Iris pigment epithelial cell (primary cell): ENCODE measurements at regions not wholly inside any gene's neighbourhood (a gene's known extent, or its start where the extent isn't known, plus 50 kb on each side); places are given as distances from the start of the nearest gene placed in this dataset.

ENCODE experiments used
- DNase-seq: peaks from one replicate; pipeline ENCODE4 v3.0.0-alpha.2; 2011; ENCODE audit warnings: low read depth

GRCh38 chr11:112465433-112466024 is 204.9 kb upstream of the PLET1 start:
- no peak for DNase-seq

DNA sequence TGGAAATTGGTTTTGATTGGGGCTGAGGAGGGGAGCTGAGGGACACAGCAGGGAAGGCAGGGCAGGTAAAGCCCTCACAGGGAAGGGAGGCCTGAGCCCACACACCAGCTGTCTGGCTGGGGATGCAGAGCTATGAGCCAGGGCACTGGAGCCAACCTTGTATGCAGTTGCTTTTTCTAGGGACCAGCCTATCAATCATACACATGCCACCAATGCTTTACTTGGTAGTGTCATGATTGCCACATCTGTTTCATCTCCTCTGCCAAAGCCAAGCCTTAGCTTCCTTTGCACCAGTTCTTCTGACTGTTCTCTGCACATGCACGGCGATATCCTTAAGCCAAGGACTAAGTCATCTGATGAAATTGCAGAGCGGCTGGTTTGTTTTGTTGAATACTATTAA is 207.1 kb upstream of the PLET1 start:
- no peak for DNase-seq

DNA sequence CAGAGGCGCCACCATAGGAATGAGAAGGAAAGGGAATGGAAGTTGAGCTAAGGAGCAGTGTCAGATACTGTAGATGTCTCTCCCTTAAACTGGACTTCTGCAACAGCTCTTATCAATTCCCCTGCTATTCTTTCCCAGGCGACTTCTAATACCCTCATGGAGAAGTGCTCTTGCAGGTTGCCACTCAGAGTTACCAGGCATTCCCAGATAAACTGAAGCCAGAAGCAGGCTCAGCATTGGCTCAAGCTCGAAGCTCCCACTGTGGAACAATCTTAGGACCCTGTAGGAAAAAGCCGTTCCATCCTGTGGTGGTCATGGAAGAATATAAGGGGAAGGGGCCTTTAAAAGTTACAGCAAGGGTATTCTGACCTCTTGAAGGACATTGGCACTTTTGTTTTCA is 208.7 kb upstream of the PLET1 start:
- no peak for DNase-seq

DNA sequence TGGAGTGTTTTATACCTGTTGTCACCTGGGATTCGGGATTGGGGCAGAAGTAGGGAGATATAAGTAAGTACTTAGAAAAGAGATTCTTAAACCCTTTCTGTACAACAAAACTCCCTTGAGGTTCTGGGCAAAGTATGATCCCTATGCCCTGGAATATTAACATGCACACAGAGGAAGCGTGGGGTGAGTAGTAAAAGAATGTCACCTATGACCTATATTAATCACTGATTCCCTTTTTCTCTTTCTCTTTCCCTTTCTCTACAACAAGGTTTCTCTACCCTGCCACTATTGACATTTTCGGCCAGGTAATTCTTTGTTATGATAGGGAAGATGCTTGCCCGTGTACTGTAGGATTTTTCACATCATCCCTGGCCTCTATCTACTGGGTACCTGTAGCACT is 209.7 kb upstream of the PLET1 start:
- DNase-seq = peak; percentile 23

- no peak for DNase-seq
These were observed 211.1 kb upstream of the PLET1 start for GRCh38 chr11:112471731-112472130.

DNA sequence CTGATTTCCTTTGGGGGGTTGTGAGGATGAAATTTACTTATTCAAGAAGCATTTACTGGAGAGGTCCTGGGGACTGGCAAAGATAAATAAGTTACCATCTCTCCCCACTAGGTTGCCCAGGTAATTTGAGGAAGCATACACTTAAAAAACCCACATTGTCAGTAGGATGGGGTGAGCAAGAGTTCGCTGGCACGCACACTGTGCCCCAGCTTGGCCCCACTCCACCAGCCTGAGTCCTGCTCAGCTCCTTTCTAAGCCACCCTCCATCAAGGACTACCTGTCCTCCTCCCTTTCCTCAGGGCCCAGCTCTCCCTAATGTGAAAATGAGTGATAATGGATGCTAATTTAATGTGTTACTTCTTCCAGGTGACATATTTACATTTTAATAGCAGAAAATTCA is 216.5 kb upstream of the PLET1 start:
- DNase-seq = no peak

DNA sequence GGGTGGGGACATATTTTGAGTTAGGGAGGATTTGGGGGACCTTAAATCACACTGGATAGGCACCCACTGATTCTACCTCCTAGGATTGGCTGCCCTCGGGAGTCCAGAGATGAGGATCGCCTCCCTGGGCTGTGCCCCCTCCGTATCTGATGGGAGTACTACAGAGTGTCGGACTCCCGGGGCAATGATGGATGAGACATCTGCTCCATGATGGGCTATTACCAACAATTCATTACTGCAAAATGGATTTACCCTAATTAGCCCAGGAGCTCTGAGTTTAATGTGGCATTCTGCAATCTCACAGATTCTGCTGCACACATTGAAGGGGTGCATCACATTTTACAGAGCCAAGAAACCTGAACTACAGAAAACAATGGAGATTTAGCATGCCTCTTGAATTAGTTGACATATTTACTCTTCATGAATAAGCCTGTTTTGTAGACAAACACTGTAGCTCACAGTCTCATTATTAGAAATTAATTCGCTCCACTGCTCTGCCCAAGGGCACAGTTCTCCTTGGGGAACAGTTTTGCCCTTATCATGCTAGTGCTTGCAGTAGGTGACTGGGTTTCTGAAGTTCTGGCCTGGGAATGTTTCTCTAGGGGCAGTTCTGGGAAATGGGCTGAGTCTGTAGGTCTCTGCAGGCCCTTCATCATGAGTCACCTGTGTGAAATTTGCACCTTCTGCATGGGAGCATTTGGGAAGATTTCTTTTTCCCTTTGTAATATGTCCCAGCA is 217.1 kb upstream of the PLET1 start:
- DNase-seq = no peak

GRCh38 chr11:112478806-112479205 is 218.1 kb upstream of the PLET1 start:
- DNase-seq = no peak

DNA sequence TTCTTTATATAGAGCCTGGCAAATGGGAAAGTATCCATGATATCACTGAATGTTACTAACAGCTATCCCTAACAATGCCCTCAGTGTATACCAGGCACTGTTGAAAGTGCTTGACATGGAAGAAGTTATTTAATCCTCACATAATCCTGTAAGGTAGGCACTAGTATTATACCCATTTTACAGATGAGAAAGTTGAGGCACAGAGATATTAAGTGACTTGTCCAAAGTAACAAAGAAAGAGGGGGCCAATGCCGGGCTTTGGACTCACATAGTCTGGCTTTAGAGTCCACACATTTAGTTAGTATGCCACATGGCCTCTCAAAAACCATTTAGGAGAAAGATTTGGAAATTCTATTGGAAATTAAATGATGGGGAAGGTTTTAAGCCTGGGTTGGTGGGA is 220.8 kb upstream of the PLET1 start:
- DNase-seq = no peak

DNA sequence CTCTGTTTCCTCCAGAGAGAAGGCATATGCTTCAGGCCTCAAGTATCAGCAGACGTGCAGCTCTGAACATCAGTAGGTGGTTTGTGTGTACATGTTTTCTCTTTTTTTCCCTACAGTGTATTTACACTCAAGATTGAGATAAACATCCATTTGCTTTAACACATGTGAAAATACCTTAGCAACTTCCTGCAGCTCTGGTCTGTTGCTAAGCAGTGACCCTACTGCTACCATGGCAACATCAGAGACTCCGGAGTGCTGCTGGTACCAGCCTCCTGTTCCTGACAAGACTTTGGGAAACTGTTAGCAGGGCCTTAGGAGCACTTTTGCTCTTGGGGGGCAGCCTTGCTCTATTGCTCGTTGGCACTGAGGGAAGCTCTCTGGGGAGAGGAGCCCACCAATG is 221.2 kb upstream of the PLET1 start:
- DNase-seq = no peak

GRCh38 chr11:112485280-112485679 is 224.6 kb upstream of the PLET1 start:
- no peak for DNase-seq

GRCh38 chr11:112497826-112498225 is 237.2 kb upstream of the PLET1 start:
- DNase-seq = no peak

- no peak for DNase-seq
These were observed 238.0 kb upstream of the PLET1 start for GRCh38 chr11:112498701-112499100.

- no peak for DNase-seq
These were observed 238.7 kb upstream of the PLET1 start for GRCh38 chr11:112499153-112499880.

- DNase-seq = no peak
These were observed 239.2 kb upstream of the PLET1 start for GRCh38 chr11:112499881-112500204.

DNA sequence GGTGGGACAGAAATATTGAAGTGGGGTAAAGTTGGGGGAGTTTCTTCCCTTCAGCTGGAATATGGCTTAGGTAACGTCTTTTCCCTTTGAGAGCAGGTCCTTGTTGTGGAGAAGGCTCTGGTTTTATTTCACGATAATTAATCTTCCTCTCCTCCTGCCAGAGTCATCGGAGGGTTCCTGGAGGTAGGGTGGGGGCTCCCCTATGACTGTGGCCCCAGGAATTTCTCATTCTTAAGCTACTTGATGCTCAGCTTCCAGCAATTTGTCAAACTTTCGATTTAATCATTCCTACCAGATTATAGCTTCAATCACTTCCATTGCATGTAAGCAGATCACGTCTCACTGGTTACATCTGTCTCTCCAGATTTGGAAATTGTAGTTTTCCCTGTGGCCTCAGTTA is 242.8 kb upstream of the PLET1 start:
- DNase-seq = no peak

DNA sequence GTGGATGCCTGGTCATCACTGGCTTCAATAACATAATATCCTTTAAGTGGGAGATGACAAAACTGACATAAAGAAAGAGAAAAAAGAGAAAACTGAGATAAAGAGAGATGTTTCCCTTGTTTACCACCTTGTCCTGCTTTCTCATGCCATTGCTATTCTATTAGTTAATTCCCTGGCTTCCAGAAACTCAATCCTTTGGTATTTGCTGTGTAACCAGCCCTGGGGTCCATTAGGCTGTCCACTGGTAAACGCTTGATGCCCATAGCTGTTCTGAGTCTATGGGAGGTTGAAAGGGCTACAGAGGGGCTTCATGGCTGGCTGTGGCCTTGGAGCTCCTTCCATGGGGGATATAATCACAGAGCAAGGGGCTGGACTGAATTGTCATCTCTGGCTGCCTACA is 243.4 kb upstream of the PLET1 start:
- DNase-seq = peak; percentile 55

DNA sequence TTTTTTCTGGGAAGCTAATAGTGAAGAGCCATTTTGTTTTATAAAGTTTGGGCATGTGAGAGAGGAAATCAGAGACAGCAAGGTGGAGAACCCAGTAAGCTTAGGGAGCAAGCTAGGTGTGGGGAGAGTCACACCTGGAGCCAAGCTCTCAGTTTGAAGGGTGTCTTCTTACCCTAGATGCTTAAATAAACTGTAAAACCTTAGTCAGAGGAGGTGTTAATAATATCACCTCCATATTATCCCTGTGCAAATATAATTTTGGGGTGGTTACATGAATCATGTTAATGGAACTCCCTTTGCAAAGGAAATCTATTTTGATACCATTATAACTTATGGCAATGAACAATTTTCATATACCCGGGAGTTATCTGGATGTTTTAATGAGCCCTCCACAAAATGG is 246.2 kb upstream of the PLET1 start:
- DNase-seq = no peak

DNA sequence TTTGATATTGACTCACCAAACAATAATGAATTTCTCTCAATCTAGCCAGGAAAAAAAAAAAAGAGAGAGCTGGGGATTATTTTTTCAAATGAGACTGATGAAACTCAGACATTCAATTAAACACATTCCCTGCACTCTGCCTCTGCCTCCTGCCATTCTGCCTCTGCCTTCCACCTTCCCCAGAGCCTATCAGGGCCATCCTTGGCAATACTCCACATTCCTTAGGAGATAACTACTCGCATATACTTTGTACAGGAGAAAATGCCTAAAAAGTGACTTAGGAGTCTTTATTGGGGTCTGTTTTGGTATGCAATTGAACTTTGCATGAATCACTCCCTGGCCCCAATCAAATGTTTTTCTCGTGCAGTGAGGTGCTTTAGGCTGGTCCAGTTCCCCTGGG is 246.6 kb upstream of the PLET1 start:
- DNase-seq = no peak

DNA sequence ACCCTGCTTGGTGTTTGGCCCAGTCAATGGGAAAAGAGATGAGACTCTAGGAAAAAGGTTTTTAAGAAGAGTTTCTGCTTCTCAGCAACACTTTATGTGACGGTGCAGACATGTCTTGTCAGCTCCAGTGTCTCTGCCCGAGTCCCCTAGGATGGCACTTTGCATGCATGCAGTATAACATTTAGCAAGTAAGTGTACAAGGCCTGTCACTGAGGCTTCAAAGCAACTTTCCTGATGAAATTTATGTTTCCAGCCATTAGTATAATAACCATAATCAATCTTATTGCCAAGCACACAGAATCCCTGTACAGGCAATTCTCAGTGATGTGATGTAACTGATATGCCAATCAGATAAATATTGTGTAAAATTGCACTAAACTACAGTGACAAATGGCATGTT is 248.1 kb upstream of the PLET1 start:
- DNase-seq = no peak

- DNase-seq = no peak
These were observed 248.6 kb upstream of the PLET1 start for GRCh38 chr11:112509300-112509699.

DNA sequence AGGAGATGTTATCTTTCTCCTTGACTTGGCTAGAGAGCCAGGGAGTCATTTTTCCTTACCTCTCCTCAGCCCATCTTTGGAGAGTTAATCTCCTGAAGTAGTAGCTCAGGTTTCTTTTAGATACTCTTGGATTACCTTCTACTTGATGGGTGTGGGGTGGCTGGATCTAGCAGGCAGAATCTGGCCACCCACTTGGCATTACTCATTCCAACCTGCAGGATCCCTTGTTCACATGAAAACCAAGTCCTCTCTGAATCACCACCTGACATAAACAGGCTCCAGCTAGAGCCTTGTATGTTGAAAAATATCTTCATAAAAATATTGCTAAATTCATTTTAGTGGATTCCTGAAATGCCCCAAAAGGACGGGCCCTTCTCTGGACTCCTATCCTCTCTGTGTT is 250.6 kb upstream of the PLET1 start:
- peak; percentile 28 for DNase-seq

GRCh38 chr11:112511911-112512310 is 251.3 kb upstream of the PLET1 start:
- no peak for DNase-seq

GRCh38 chr11:112513417-112513816 is 252.8 kb upstream of the PLET1 start:
- no peak for DNase-seq
